ENCODE measurements at regions not wholly inside any gene's neighbourhood (a gene's known extent, or its start where the extent isn't known, plus 50 kb on each side); places are given as distances from the start of the nearest gene placed in this dataset.

DNA sequence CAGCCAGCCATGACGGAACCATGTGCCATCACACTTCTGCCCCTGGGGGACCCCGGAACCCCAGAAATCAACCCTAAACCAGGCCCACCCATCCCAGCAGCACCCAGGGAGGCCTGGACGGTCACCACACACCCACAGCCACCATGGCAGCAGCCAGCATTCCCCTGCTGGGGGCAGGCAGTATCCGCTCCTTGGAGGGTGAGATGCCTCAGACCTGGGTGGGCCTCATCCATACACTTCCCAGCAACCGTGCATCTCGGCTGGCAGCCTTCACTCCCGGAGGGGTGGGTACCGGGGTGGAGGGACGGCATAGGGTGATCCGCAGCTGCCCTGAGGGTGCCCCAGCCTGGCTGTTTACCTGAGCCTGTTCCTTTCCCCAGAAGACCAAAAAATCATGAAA, 69.1 kb upstream of the FAM20C start:
- Mint-ChIP-seq H3K27me3 (ENCODE audit: insufficient read depth, low read depth, poor library complexity) (peaks cover 18% of the 10 kb centered on the region), H3K4me1 (peaks cover 44% of the 10 kb centered on the region), H3K27ac (no peak overlapping the region), H3K36me3 (ENCODE audit: low read depth) (no peaks in the 10 kb centered on the region), H3K4me3 (no peak overlapping the region), H3K9me3 (no peaks in the 10 kb centered on the region; the same call in 2 of the 3 replicates)
- DNase-seq (ENCODE audit: low spot score) = no peak
- H4K20me1 ChIP-seq (replicated peaks; ENCODE audit: insufficient read depth) = no peaks in the 10 kb centered on the region
- H3K4me3 ChIP-seq = no peak overlapping the region
- ATAC-seq = peak; percentile 9
- H2AFZ ChIP-seq = peak overlapping the region; percentile 43; the same call in 1 of the 2 replicates
- TF ChIP-seq REST (IDR thresholded peaks at IDR 0.05; ENCODE audit: unreplicated experiment) (no peak), CTCF (conservative IDR thresholded peaks at IDR 0.05; ENCODE audit: low read depth in 2 of 2) (peak in 1 of 2 experiments; percentile 31; a peak in 2 of 4 replicates)
- TF ChIP-seq, protein P1, sequence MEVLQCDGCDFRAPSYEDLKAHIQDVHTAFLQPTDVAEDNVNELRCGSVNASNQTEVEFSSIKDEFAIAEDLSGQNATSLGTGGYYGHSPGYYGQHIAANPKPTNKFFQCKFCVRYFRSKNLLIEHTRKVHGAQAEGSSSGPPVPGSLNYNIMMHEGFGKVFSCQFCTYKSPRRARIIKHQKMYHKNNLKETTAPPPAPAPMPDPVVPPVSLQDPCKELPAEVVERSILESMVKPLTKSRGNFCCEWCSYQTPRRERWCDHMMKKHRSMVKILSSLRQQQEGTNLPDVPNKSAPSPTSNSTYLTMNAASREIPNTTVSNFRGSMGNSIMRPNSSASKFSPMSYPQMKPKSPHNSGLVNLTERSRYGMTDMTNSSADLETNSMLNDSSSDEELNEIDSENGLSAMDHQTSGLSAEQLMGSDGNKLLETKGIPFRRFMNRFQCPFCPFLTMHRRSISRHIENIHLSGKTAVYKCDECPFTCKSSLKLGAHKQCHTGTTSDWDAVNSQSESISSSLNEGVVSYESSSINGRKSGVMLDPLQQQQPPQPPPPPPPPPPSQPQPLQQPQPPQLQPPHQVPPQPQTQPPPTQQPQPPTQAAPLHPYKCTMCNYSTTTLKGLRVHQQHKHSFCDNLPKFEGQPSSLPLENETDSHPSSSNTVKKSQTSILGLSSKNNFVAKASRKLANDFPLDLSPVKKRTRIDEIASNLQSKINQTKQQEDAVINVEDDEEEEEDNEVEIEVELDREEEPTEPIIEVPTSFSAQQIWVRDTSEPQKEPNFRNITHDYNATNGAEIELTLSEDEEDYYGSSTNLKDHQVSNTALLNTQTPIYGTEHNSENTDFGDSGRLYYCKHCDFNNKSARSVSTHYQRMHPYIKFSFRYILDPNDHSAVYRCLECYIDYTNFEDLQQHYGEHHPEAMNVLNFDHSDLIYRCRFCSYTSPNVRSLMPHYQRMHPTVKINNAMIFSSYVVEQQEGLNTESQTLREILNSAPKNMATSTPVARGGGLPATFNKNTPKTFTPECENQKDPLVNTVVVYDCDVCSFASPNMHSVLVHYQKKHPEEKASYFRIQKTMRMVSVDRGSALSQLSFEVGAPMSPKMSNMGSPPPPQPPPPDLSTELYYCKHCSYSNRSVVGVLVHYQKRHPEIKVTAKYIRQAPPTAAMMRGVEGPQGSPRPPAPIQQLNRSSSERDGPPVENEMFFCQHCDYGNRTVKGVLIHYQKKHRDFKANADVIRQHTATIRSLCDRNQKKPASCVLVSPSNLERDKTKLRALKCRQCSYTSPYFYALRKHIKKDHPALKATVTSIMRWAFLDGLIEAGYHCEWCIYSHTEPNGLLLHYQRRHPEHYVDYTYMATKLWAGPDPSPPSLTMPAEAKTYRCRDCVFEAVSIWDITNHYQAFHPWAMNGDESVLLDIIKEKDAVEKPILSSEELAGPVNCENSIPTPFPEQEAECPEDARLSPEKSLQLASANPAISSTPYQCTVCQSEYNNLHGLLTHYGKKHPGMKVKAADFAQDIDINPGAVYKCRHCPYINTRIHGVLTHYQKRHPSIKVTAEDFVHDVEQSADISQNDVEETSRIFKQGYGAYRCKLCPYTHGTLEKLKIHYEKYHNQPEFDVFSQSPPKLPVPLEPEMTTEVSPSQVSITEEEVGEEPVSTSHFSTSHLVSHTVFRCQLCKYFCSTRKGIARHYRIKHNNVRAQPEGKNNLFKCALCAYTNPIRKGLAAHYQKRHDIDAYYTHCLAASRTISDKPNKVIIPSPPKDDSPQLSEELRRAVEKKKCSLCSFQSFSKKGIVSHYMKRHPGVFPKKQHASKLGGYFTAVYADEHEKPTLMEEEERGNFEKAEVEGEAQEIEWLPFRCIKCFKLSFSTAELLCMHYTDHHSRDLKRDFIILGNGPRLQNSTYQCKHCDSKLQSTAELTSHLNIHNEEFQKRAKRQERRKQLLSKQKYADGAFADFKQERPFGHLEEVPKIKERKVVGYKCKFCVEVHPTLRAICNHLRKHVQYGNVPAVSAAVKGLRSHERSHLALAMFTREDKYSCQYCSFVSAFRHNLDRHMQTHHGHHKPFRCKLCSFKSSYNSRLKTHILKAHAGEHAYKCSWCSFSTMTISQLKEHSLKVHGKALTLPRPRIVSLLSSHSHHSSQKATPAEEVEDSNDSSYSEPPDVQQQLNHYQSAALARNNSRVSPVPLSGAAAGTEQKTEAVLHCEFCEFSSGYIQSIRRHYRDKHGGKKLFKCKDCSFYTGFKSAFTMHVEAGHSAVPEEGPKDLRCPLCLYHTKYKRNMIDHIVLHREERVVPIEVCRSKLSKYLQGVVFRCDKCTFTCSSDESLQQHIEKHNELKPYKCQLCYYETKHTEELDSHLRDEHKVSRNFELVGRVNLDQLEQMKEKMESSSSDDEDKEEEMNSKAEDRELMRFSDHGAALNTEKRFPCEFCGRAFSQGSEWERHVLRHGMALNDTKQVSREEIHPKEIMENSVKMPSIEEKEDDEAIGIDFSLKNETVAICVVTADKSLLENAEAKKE (CRISPR knock-in tag; IDR thresholded peaks at IDR 0.05) = no peak
- no peaks in the 10 kb centered on the region for H3K9me2 ChIP-seq (ENCODE audit: insufficient read depth)
- peak overlapping the region; percentile 64 for H3K27ac ChIP-seq (ENCODE audit: low read depth)
- H3K36me3 ChIP-seq (ENCODE audit: insufficient read depth) = no peaks in the 10 kb centered on the region
- peak overlapping the region; percentile 58 for H3K4me2 ChIP-seq
- no peaks in the 10 kb centered on the region for H3K79me2 ChIP-seq (replicated peaks; ENCODE audit: insufficient read depth)
- H3F3A ChIP-seq (replicated peaks; ENCODE audit: low read depth) = peaks cover 13% of the 10 kb centered on the region; the same call in 1 of the 2 replicates
- no peaks in the 10 kb centered on the region; the same call in 1 of the 2 replicates for H3K27me3 ChIP-seq (ENCODE audit: insufficient read depth)
- H3K4me1 ChIP-seq (ENCODE audit: insufficient read depth) = peaks cover 38% of the 10 kb centered on the region

All from GM23338 (cell line).